Breast epithelium (tissue), 4 donors: ENCODE measurements at regions not wholly inside any gene's neighbourhood (a gene's known extent, or its start where the extent isn't known, plus 50 kb on each side); places are given as distances from the start of the nearest gene placed in this dataset.

Experiments
- DNase-seq, 2 donors: peaks; one replicate each; pipeline ENCODE4 v3.0.0-alpha.2; 2019; ENCODE audit warnings: low spot score in 2 of 2
- H3K27ac ChIP-seq, 2 donors: fragments of 200-600 bp; sonication (generic) in 1 of 2; one replicate each; pipeline ENCODE4 v1.5.1; 2016 to 2019; ENCODE audit warnings: mild to moderate bottlenecking in 1 of 2
- H3K27me3 ChIP-seq, 2 donors: fragments of 200-600 bp; sonication (generic) in 1 of 2; one replicate each; pipeline versions ENCODE4 v1.5.1 to v1.6.0; 2017 to 2019; ENCODE audit warnings: control low read depth in 1 of 2, mild to moderate bottlenecking in 1 of 2
- H3K36me3 ChIP-seq: fragments of 200-600 bp; one replicate; pipeline ENCODE4 v1.5.1; 2019
- H3K4me1 ChIP-seq, 2 donors: fragments of 200-600 bp; sonication (generic); one replicate each; pipeline ENCODE4 v1.5.1; 2016 to 2019; ENCODE audit warnings: control low read depth in 1 of 2
- H3K4me3 ChIP-seq, 3 donors: fragments of 200-600 bp; sonication (generic); 1 replicate in 2 of 3; 2 replicates in 1 of 3; pipeline ENCODE4 v1.5.1; 2016 to 2019; ENCODE audit warnings: mild to moderate bottlenecking in 3 of 3, moderate library complexity in 2 of 3
- H3K9me3 ChIP-seq, 2 donors: fragments of 200-600 bp; sonication (generic) in 1 of 2; one replicate each; pipeline ENCODE4 v1.5.1; 2016 to 2019; ENCODE audit warnings: control low read depth in 1 of 2
- POLR2A ChIP-seq: fragments of 450-650 bp; IDR thresholded peaks from one replicate; pipeline ENCODE4 v1.6.1; 2016; ENCODE audit warnings: antibody characterized with exemption, mild to moderate bottlenecking, moderate library complexity
- POLR2AphosphoS5 ChIP-seq, 3 donors: sonication (generic); formaldehyde crosslinking; IDR thresholded peaks; one replicate each; pipeline ENCODE4 v1.6.1; 2017; ENCODE audit warnings: antibody characterized with exemption in 3 of 3
- intact Hi-C: fragments of 100-400 bp; cut with DNase I; formaldehyde crosslinking; loops from one replicate; pipeline ENCODE4 v1.15.1; 2023; ENCODE audit warnings: low total_unique reads
- TF ChIP-seq, protein P1 (sequence below), 3 donors: fragments of 450-650 bp; IDR thresholded peaks; one replicate each; pipeline ENCODE4 v1.5.1; 2016 to 2017; ENCODE audit warnings: antibody characterized with exemption in 3 of 3, mild to moderate bottlenecking in 3 of 3, moderate library complexity in 3 of 3

DNA sequence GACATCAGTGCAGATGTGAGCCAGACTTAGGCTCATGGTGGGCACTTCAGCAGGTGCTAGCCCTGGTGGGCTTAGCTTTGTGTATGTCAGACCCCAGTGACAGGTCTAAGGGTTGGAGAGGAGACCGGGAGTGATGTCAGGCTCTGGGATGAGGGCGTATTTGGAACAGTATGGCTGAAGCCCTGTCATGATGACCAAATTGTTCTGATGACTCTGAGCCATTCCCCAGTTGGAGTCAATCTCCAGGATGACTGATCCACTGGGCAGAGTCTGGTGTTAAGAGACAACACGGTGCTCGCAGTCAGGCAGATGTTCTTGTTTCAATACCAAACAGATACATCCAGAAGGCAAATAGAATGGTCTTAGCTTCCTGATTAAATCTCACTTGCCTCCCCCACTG is 241.5 kb downstream of the SOX11 start:
- no peak for TF ChIP-seq POLR2A
- no peak overlapping the region for H3K27ac ChIP-seq
- DNase-seq: no peak
- no peaks in the 10 kb centered on the region for H3K4me1 ChIP-seq
- no peaks in the 10 kb centered on the region for H3K36me3 ChIP-seq
- H3K4me3 ChIP-seq: no peak overlapping the region
- H3K27me3 ChIP-seq: peaks cover 0 to 7% of the 10 kb centered on the region in 2 donors
- H3K9me3 ChIP-seq: no peaks in the 10 kb centered on the region
- intact Hi-C loops: loop anchor here (10.0 kb wide), 1 partner anchor 1301 kb away; no protein-coding TSS in a partner anchor

DNA sequence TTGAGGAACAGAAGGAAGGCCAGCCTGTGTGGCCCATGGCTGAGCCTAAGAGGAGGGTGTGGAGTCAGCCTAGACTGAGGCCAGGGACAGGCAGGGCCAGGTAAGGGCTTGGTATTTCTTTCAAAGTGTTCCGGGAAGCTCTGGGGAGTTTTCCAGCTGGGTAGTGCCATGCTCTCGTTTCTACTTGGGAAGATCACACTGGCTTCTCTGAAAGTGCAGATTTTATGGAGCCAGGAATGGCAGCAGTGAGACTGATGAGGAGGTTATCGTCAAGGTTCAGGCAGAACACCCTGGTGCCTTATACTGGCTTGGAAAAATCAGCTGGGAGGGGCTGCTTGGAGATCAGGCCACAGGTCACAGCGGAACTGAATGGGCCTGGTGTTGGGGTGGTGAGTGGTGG is 245.1 kb downstream of the SOX11 start:
- TF ChIP-seq POLR2AphosphoS5 (IDR thresholded peaks at IDR 0.05) (no peak), POLR2A (no peak)
- TF ChIP-seq, protein P1, sequence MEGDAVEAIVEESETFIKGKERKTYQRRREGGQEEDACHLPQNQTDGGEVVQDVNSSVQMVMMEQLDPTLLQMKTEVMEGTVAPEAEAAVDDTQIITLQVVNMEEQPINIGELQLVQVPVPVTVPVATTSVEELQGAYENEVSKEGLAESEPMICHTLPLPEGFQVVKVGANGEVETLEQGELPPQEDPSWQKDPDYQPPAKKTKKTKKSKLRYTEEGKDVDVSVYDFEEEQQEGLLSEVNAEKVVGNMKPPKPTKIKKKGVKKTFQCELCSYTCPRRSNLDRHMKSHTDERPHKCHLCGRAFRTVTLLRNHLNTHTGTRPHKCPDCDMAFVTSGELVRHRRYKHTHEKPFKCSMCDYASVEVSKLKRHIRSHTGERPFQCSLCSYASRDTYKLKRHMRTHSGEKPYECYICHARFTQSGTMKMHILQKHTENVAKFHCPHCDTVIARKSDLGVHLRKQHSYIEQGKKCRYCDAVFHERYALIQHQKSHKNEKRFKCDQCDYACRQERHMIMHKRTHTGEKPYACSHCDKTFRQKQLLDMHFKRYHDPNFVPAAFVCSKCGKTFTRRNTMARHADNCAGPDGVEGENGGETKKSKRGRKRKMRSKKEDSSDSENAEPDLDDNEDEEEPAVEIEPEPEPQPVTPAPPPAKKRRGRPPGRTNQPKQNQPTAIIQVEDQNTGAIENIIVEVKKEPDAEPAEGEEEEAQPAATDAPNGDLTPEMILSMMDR (IDR thresholded peaks at IDR 0.05): no peak
- Histone ChIP-seq H3K4me3 (no peak overlapping the region), H3K9me3 (no peaks in the 10 kb centered on the region), H3K27me3 (peaks cover 0 to 7% of the 10 kb centered on the region in 2 donors), H3K27ac (no peak overlapping the region), H3K36me3 (no peaks in the 10 kb centered on the region), H3K4me1 (no peaks in the 10 kb centered on the region)
- intact Hi-C loops: loop anchor here (10.0 kb wide), 1 partner anchor 1297 kb away; no protein-coding TSS in a partner anchor
- DNase-seq: no peak

DNA sequence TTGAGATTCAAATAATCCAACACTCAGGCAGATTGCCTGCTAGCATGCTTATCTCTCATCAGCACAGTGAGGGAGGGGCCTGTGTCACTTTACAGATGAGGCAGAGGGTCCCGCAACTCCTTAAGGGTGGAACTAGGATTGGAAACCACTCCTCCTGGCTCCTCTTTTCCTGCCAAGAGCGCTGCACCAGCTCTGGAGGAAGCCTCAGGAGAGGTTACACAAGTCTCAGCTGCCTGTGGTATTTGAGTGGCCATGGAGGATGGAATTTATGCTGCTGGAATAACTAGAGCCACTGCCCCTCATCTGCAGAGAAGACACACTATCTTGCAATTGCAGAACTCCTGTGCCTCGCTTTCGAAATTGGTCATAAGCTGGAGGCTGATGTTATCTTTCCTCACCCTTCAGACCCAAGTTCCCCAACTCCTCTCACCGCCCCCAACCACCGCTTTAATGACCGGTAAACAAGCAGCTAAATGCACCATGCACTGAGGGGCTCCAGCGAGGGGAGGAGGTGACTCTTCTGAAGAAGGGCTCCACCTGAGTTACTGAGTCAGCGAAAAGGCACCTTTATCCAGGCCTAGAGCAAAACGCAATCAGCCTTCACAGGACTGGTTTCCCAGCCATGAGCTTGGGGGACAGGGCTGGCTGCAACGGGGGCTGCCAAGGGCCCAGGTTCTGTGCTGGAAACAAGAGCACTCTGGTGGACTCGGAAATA is 245.8 kb downstream of the SOX11 start:
- TF ChIP-seq POLR2A: no peak
- TF ChIP-seq, protein P1 (IDR thresholded peaks at IDR 0.05): no peak
- TF ChIP-seq POLR2AphosphoS5 (IDR thresholded peaks at IDR 0.05): no peak
- H3K4me3 ChIP-seq: peak overlapping the region in 1 of 3 donors; percentile 4
- H3K36me3 ChIP-seq: no peaks in the 10 kb centered on the region
- no peaks in the 10 kb centered on the region for H3K4me1 ChIP-seq
- intact Hi-C loops: loop anchor here (10.0 kb wide), 1 partner anchor 1297 kb away; no protein-coding TSS in a partner anchor
- no peaks in the 10 kb centered on the region for H3K9me3 ChIP-seq
- H3K27ac ChIP-seq: no peak overlapping the region
- peaks cover 0 to 7% of the 10 kb centered on the region in 2 donors for H3K27me3 ChIP-seq
- no peak for DNase-seq

DNA sequence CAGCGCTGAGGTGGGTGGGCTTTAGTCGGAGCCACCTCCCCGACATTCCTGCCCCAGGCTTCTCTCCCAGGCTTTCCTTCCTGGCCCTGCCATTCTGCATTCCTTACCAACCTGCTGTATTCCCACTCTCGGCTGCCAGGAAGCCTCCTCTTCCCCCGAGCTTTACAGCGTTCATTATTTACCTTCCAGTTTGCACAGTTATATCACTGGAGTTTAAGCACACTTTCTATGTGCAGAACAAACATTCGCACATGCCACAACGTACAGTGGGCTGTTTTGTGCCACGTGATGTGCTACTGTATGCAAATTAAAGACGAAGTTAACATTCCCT is 246.3 kb downstream of the SOX11 start:
- H3K4me3 ChIP-seq: peak overlapping the region in 1 of 3 donors; percentile 4
- peaks cover 0 to 7% of the 10 kb centered on the region in 2 donors for H3K27me3 ChIP-seq
- H3K4me1 ChIP-seq: no peaks in the 10 kb centered on the region
- no peaks in the 10 kb centered on the region for H3K36me3 ChIP-seq
- H3K9me3 ChIP-seq: no peaks in the 10 kb centered on the region
- intact Hi-C loops: loop anchor here (10.0 kb wide), 1 partner anchor 1296 kb away; no protein-coding TSS in a partner anchor
- DNase-seq: no peak
- no peak overlapping the region for H3K27ac ChIP-seq
- TF ChIP-seq POLR2A (no peak), POLR2AphosphoS5 (IDR thresholded peaks at IDR 0.05) (no peak)
- TF ChIP-seq, protein P1 (IDR thresholded peaks at IDR 0.05): no peak

DNA sequence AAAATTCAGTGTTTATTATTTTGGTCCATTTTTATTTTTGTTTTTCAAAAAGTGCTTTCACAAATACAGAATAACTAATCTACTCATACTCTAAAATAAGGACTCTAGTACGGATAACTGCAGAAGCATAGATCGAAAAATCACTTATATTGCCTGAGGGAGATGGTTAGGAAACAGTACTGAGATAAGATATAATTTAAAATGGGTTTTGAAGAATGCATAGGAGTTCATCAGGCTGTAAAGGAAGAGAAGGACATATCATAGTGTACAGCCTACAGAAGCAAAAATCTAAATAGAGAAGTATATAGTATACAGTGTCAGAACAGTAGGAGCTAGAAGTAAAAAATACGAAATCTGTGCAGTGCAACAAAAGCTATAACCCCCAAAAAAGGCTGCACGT is 247.4 kb downstream of the SOX11 start:
- H3K27ac ChIP-seq: no peak overlapping the region
- TF ChIP-seq POLR2A (no peak), POLR2AphosphoS5 (IDR thresholded peaks at IDR 0.05) (no peak)
- TF ChIP-seq, protein P1 (IDR thresholded peaks at IDR 0.05): no peak
- no peak overlapping the region for H3K4me3 ChIP-seq
- no peaks in the 10 kb centered on the region for H3K9me3 ChIP-seq
- no peaks in the 10 kb centered on the region for H3K4me1 ChIP-seq
- DNase-seq: no peak
- intact Hi-C loops: loop anchor here (10.0 kb wide), 1 partner anchor 1295 kb away; no protein-coding TSS in a partner anchor
- H3K27me3 ChIP-seq: no peaks in the 10 kb centered on the region
- H3K36me3 ChIP-seq: no peaks in the 10 kb centered on the region
